ENCODE measurements at regions not wholly inside any gene's neighbourhood (a gene's known extent, or its start where the extent isn't known, plus 50 kb on each side); places are given as distances from the start of the nearest gene placed in this dataset.

GRCh38 chr11:131201674-131202073, 168.7 kb upstream of the NTM start:
- no TSS peak for BruUV-seq (replicated peaks)
- intact Hi-C loops (cut with micrococcal nuclease; ENCODE audit: unreplicated experiment), result no loop called here
- CTCF ChIA-PET (ENCODE audit: unreplicated experiment), result no interaction called here

GRCh38 chr11:131203040-131203439, 167.4 kb upstream of the NTM start:
- intact Hi-C loops (cut with micrococcal nuclease; ENCODE audit: unreplicated experiment), result no loop called here
- Histone ChIP-seq H2AFZ (ENCODE audit: low read length) (no peak overlapping the region), H3K9me3 (ENCODE audit: low read length) (no peaks in the 10 kb centered on the region), H3K4me1 (ENCODE audit: insufficient read depth, low read length, poor library complexity, severe bottlenecking) (peaks cover 8% of the 10 kb centered on the region), H3K36me3 (ENCODE audit: insufficient read depth, low read length) (no peaks in the 10 kb centered on the region), H3K4me3 (ENCODE audit: low read depth, low read length, poor library complexity, severe bottlenecking) (no peak overlapping the region), H3K27ac (ENCODE audit: low read depth, low read length, poor library complexity, severe bottlenecking) (no peak overlapping the region), H3K4me2 (ENCODE audit: low read length) (no peak overlapping the region), H4K20me1 (ENCODE audit: insufficient read depth, low read length) (no peaks in the 10 kb centered on the region), H3K79me2 (ENCODE audit: insufficient read depth, low read depth, low read length) (no peaks in the 10 kb centered on the region), H3K9me2 (ENCODE audit: insufficient read depth, low read length) (no peaks in the 10 kb centered on the region)
- BruUV-seq (replicated peaks), result no TSS peak
- CTCF ChIA-PET (ENCODE audit: unreplicated experiment), result interaction anchor here (0.6 kb wide), 1 partner anchor 90 kb away, joined by 3 read pairs; no protein-coding TSS in a partner anchor
- no peak for DNase-seq (ENCODE audit: low spot score)
- TF ChIP-seq CTCF (conservative IDR thresholded peaks at IDR 0.05; ENCODE audit: low read length), result no peak
- TF ChIP-seq EZH2phosphoT487 (IDR thresholded peaks at IDR 0.05; ENCODE audit: borderline replicate concordance, low read depth, low read length), result no peak
- POLR2A ChIA-PET, result no interaction called here

More at GRCh38 chr11:131201674-131202073, 168.7 kb upstream of the NTM start:
- TF ChIP-seq CTCF (conservative IDR thresholded peaks at IDR 0.05; ENCODE audit: low read length) (no peak), EZH2phosphoT487 (IDR thresholded peaks at IDR 0.05; ENCODE audit: borderline replicate concordance, low read depth, low read length) (no peak)
- Histone ChIP-seq H4K20me1 (ENCODE audit: insufficient read depth, low read length) (no peaks in the 10 kb centered on the region), H3K79me2 (ENCODE audit: insufficient read depth, low read depth, low read length) (no peaks in the 10 kb centered on the region), H3K36me3 (ENCODE audit: insufficient read depth, low read length) (no peaks in the 10 kb centered on the region), H2AFZ (ENCODE audit: low read length) (no peak overlapping the region), H3K9me3 (ENCODE audit: low read length) (no peaks in the 10 kb centered on the region), H3K4me3 (ENCODE audit: low read depth, low read length, poor library complexity, severe bottlenecking) (no peak overlapping the region), H3K4me1 (ENCODE audit: insufficient read depth, low read length, poor library complexity, severe bottlenecking) (peaks cover 17% of the 10 kb centered on the region), H3K4me2 (ENCODE audit: low read length) (no peak overlapping the region), H3K27ac (ENCODE audit: low read depth, low read length, poor library complexity, severe bottlenecking) (no peak overlapping the region), H3K9me2 (ENCODE audit: insufficient read depth, low read length) (no peaks in the 10 kb centered on the region)
- DNase-seq (ENCODE audit: low spot score), result no peak
- POLR2A ChIA-PET, result no interaction called here

GRCh38 chr11:131204282-131204681, 166.1 kb upstream of the NTM start:
- DNase-seq (ENCODE audit: low spot score), result no peak
- Histone ChIP-seq H3K36me3 (ENCODE audit: insufficient read depth, low read length) (no peaks in the 10 kb centered on the region), H3K27ac (ENCODE audit: low read depth, low read length, poor library complexity, severe bottlenecking) (no peak overlapping the region), H3K9me2 (ENCODE audit: insufficient read depth, low read length) (no peaks in the 10 kb centered on the region), H3K4me3 (ENCODE audit: low read depth, low read length, poor library complexity, severe bottlenecking) (no peak overlapping the region), H3K9me3 (ENCODE audit: low read length) (no peaks in the 10 kb centered on the region), H4K20me1 (ENCODE audit: insufficient read depth, low read length) (no peaks in the 10 kb centered on the region), H3K79me2 (ENCODE audit: insufficient read depth, low read depth, low read length) (no peaks in the 10 kb centered on the region), H3K4me1 (ENCODE audit: insufficient read depth, low read length, poor library complexity, severe bottlenecking) (no peaks in the 10 kb centered on the region), H3K4me2 (ENCODE audit: low read length) (no peak overlapping the region), H2AFZ (ENCODE audit: low read length) (no peak overlapping the region)
- no peak for TF ChIP-seq EZH2phosphoT487 (IDR thresholded peaks at IDR 0.05; ENCODE audit: borderline replicate concordance, low read depth, low read length)
- TF ChIP-seq CTCF (conservative IDR thresholded peaks at IDR 0.05; ENCODE audit: low read length), result no peak
- no TSS peak for BruUV-seq (replicated peaks)
- ChIA-PET POLR2A (no interaction called here), CTCF (ENCODE audit: unreplicated experiment) (no interaction called here)
- intact Hi-C loops (cut with micrococcal nuclease; ENCODE audit: unreplicated experiment), result no loop called here
